GM20000 (cell line): ENCODE measurements at regions not wholly inside any gene's neighbourhood (a gene's known extent, or its start where the extent isn't known, plus 50 kb on each side); places are given as distances from the start of the nearest gene placed in this dataset.

Experiments used
- DNase-seq: peaks from one replicate; pipeline ENCODE4 v3.0.0; 2012; ENCODE audit warnings: low spot score
- CTCF ChIP-seq: IDR thresholded peaks from 2 replicates; pipeline ENCODE4 v1.5.1; 2012; ENCODE audit warnings: mild to moderate bottlenecking, control low read depth; ENCODE audit errors: extremely low read depth, missing control alignments

DNA sequence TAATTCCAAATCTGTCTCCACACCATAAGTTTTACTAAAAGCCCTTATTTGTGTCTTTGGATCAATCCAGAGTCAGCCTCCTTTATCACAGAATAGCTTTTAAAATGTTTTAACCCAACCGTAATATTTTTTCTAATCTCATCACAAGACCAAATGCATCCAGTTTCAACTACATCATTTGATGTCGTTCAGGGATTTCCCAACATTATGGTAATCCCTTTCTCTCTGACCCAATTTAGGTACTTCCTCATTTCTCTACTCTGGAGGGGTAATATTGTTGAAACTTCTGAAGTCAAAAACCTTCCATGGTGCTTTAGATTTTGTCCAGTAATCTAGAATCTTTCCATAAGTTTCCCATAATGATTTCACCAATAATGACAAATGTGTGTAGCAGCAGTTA lies 596.8 kb downstream of the SOX5 start:
- no peak for TF ChIP-seq CTCF
- no peak for DNase-seq

- no peak for DNase-seq
- no peak for TF ChIP-seq CTCF
These were observed 594.7 kb downstream of the SOX5 start for GRCh38 chr12:23354800-23355199.

GRCh38 chr12:23356440-23356839 lies 593.0 kb downstream of the SOX5 start:
- DNase-seq = no peak
- TF ChIP-seq CTCF = no peak

GRCh38 chr12:23356927-23357708 lies 592.4 kb downstream of the SOX5 start:
- no peak for TF ChIP-seq CTCF
- DNase-seq = no peak

- DNase-seq = no peak
- no peak for TF ChIP-seq CTCF
These were observed 589.3 kb downstream of the SOX5 start for GRCh38 chr12:23359975-23360701.

DNA sequence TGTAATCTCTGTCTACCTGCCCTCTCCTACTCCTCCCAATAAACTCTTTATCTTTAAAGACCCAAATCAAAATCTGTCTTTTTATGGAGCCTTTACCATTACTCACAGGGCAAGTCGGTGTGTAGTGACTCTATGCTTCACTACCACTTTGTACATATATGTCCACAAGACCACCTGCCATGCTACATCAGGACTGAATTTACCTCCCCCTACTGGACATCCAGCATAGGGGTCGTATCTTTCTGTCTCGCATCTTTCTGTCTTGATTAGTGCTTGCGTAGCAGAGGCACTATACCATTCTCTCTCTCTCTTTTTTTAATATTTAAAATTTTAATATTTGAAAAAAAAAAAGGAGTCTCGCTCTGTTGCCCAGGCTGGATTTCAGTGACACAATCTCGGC lies 587.5 kb downstream of the SOX5 start:
- no peak for TF ChIP-seq CTCF
- no peak for DNase-seq

DNA sequence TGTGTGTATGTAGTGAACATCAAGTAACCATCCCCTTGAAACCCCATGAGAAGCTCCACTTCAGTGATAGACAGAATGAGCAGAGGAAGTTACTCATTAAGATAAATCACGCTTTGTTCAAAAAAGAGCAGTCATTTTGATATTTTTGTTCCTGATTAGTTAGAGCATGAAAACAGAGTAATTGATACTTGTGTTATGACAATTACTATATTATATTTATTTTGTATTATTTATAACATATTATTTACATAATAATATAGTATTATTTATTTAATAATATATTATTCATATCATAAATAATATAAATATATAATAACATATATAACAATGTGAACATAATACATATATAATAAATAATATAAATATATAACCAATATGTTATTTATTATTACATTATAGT lies 580.9 kb downstream of the SOX5 start:
- TF ChIP-seq CTCF = no peak
- DNase-seq = no peak
